IPS DF 19.7 (cell line): ENCODE measurements at regions not wholly inside any gene's neighbourhood (a gene's known extent, or its start where the extent isn't known, plus 50 kb on each side); places are given as distances from the start of the nearest gene placed in this dataset.
"Not testable (repeated sequence)": the region's sequence is repeated elsewhere in the genome, so short reads cannot be mapped to it uniquely, and the experiment has no call there.

Experiments
- DNase-seq: peaks from one replicate; pipeline ENCODE4 v3.0.0-alpha.2; 2013; ENCODE audit warnings: low read depth, low spot score

- DNase-seq = no peak
These were observed 100.0 kb downstream of the ADRA2C start for GRCh38 chr4:3865986-3866812.

- no peak for DNase-seq
These were observed 100.6 kb downstream of the ADRA2C start for GRCh38 chr4:3866813-3867129.

GRCh38 chr4:3867403-3868100 is 101.4 kb downstream of the ADRA2C start:
- DNase-seq = no peak

- DNase-seq = no peak
These were observed 102.3 kb downstream of the ADRA2C start for GRCh38 chr4:3868211-3869173.

- DNase-seq = no peak
These were observed 103.0 kb downstream of the ADRA2C start for GRCh38 chr4:3869174-3869572.

GRCh38 chr4:3869661-3870566 is 103.7 kb downstream of the ADRA2C start:
- no peak for DNase-seq

- DNase-seq = no peak
These were observed 104.4 kb downstream of the ADRA2C start for GRCh38 chr4:3870567-3870962.

- DNase-seq = no peak
These were observed 105.1 kb downstream of the ADRA2C start for GRCh38 chr4:3871181-3871852.

GRCh38 chr4:3871881-3872833 is 106.0 kb downstream of the ADRA2C start:
- no peak for DNase-seq

GRCh38 chr4:3872834-3873313 is 106.7 kb downstream of the ADRA2C start:
- DNase-seq = no peak

GRCh38 chr4:3873408-3874027 is 107.3 kb downstream of the ADRA2C start:
- DNase-seq = no peak

GRCh38 chr4:3874028-3874415 is 107.8 kb downstream of the ADRA2C start:
- no peak for DNase-seq

- DNase-seq = no peak
These were observed 108.4 kb downstream of the ADRA2C start for GRCh38 chr4:3874525-3875110.

- DNase-seq = no peak
These were observed 109.3 kb downstream of the ADRA2C start for GRCh38 chr4:3875466-3875865.

- DNase-seq = not testable (repeated sequence)
These were observed 110.1 kb downstream of the ADRA2C start for GRCh38 chr4:3876057-3876845.

- no peak for DNase-seq
These were observed 111.1 kb downstream of the ADRA2C start for GRCh38 chr4:3877236-3877635.

- no peak for DNase-seq
These were observed 111.7 kb downstream of the ADRA2C start for GRCh38 chr4:3877868-3878267.

GRCh38 chr4:3878678-3879077 is 112.5 kb downstream of the ADRA2C start:
- no peak for DNase-seq
